GM19328 (cell line): ENCODE measurements at regions not wholly inside any gene's neighbourhood (a gene's known extent, or its start where the extent isn't known, plus 50 kb on each side); places are given as distances from the start of the nearest gene placed in this dataset.

Source experiments
- ATAC-seq: cut with Tn5 transposase; IDR thresholded peaks from one replicate; pipeline ENCODE4 v1.9.1; 2021; ENCODE audit warnings: mild to moderate bottlenecking, moderate library complexity; ENCODE audit not compliant: unreplicated experiment

- ATAC-seq: no peak
These were observed 168.4 kb downstream of the ZFP36L2 start for GRCh38 chr2:43057742-43058725.

GRCh38 chr2:43057026-43057741 lies 169.2 kb downstream of the ZFP36L2 start:
- no peak for ATAC-seq

- no peak for ATAC-seq
These were observed 170.4 kb downstream of the ZFP36L2 start for GRCh38 chr2:43055985-43056384.

DNA sequence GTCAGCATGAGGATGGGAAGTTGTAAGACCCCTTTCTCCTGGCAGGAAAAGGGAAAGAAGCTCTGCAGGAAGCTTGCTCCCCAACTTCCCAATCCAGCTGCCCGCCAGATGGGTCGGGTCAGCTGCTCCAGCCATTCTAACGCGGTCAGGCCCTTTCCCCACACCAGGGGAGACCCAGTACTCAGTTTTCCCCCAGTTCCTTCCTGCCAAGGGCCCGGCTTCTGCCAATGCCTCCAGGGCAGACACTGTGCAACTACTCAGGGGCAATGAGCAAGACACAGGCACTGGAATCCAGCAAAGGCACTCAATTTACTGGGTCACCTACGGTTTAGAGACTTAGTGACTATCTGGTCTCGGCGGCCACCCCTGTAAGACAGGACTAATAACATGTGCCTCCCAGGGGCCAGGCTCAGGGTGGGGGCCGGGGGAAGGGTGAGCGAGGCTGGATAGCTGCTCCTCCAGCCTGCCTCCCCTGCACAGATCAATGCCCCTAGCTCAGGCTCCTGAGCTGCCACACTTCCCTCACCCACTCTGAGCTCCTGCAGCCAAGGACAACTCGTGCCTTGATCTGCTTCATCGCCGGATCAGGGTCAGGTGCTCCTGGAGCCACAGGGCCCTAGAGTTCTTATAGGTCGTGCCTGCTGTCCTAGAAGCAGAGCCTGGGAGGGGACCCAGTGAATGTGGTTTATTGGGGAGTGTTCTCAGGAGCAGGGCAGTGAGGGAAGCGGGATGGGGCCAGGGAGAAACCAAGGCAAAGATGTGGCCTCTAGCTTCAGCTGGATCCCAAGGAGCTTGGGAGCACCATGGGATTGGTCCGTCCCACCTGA lies 171.1 kb downstream of the ZFP36L2 start:
- no peak for ATAC-seq

GRCh38 chr2:43054367-43054766 lies 172.0 kb downstream of the ZFP36L2 start:
- no peak for ATAC-seq

DNA sequence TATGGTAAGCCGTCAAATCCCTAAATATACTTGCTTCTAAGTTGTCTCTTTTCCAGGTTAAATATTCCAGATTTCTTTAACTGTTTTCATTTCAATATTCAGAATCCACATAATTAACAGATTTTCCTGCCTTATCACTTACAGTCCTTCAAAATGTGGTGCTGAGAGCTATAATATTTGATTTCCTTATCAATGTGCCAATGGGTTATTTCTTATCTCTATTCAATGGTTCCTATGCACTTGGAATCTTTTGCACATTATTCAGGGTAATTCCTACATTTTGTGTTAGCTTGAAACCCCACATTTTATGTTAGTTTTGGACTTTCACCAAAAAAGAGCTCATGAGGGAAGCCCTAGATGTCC lies 173.5 kb downstream of the ZFP36L2 start:
- ATAC-seq: no peak

DNA sequence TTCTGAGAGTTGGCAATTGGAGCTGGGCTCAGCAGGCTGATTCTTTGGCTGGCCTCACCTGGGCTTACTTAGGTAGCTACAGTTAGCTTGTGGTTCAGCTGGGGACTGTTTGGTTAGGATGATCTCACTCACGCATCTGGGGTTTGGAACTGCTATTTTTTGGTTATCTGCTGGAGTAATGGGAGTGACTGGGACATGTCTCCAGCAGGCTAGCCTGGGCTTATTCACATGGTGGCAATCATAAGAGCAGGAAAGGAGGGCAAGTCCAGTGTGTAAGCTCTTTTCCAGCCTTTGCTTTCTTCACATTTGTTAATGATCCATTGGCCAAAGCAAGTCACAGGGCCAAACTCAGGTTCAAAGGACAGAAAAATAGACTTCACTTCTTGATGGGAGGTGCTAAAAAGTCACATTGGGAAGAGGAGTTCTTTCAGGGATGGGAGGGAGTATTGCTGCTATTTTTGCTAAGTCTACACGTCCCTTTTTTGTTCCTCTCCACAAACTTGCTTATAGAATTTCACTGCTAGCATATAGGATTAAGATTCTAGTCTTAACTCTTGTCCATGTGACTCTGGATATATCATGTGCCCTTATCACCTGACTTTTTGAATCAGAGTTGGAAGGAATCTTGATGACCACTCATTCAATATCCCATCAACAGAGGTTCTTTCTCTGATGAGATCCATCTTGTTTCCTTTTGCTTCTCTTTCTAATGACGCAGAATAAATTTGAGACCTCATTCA lies 174.0 kb downstream of the ZFP36L2 start:
- no peak for ATAC-seq

DNA sequence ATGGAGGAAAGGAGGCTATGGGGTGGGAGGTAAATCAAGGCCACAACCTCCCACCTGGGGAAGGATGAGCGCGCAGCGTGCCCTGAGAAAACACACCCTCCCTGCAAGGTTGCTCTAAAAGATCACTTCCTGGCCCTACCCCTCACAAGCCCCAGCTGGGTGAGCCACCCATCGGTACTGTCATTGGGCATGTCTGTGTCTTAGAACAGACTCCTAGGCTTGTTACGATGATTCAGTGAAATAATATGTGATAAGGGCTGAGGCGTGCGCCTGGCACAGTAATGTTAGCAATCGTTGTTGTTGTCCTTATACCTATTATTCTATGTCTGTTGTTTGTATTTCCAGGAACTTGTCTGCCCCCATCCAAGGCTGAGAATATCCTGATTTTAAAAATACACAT lies 175.1 kb downstream of the ZFP36L2 start:
- no peak for ATAC-seq

DNA sequence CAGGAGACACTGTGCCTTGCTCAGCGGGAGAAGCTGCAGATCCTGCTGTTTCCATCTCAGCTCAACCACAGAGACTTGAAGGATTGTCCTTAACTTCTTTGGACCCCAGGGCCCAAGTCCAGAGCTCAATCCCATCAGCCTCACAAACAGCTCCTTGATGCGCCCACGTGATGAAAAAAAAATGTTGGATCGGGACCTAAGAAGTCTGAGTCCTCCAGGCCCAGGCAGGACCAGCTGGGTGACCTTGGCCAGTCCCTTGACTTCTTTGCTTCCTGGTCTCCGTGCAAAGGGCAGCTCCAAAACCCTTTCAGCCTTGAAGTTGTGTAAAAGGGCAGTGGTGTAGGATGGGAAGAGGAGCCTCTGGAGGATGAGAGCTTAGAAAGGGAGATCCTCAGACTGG lies 175.5 kb downstream of the ZFP36L2 start:
- ATAC-seq: no peak

DNA sequence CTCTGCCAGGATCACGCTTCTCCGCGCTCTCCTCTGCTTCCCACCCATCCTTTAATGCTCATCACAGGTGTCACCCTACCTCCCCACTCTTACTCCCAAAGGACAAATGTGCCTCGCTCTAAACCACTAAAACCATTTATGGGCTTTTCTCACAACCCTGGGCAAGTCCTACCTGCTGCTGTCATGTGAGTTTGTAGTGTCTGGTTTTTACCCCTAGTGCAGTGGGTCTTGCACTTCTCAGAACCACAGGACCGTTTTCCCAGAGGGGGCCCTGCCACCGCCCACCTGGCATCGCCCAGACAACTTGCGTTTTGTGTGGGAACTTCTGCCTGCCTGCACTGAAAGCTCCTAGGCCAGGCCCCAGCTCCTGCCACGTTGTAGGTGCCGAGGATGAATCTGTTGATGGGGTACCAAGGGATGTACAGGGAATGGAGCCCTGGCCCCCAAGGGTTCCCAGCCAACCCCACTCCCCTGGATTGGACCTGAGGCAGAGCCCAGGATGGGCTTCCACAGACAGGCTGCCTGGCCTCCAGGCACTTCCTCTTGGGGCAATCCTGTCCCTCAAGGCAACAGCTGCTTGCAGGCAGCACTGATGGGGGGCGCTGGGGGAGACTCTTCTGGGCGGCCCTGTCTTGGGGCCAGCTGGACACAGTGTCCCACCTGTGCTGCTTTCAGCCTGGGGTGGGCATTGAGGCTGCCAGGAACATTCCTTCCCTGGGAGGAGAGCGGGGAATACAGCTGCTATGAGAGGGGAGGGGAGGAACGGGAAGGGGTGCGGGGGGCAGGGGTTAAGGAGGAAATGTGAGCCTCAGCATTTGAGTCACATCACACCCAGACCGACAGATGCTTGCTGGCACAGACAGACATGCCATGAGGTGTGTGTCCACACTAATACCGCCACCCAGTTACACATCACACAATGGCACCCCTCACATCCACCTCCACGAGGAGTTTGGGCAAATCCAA lies 176.3 kb downstream of the ZFP36L2 start:
- no peak for ATAC-seq

- ATAC-seq: no peak
These were observed 179.1 kb downstream of the ZFP36L2 start for GRCh38 chr2:43047187-43047780.

DNA sequence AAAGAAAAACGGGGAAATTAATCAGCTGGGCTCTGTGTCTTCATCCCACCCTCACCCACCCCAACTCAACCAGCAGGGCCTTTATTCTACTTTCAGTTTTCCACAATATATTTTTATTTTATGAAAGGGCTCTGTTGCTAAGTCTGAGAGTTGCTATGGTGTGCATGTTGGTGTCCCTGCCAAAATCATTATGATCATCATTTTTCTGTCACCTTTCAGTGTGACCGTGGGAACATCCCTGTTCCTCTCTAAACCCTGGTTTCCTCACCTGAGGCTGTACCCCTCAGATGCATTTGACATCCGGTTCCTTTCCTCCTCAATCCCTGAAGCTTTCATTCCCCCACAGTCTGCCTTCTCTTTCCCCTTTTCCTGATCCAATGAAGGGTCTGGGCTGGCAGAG lies 180.5 kb downstream of the ZFP36L2 start:
- ATAC-seq: no peak

DNA sequence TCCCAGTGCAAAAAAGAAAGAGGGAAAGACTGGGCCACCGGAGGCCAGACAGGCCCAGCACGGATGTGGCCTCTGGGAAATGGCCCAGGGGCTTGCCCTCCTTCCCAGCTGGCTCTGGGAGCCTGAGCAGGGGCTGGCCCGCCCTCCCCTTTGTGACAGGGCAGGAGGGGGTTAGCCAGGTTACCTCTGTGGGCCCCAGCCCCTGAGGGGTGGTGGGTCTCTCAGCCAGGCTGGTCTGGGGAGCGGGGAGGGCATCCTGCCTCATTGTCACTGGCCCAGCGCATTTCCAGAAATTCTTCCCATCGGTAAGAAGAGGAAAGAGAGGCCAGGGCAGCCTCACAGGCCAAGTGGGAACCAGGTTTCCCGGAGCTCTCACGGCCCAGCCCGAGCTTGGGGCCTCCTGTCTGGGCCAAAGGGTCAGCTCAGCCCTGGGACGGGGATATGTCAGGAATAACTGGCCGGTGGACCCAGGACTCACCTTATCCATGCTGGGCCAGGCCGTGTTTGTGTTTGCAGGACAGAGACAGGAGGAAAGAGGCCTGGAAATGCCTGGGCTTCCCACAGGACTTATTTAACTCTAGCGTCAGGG lies 182.2 kb downstream of the ZFP36L2 start:
- ATAC-seq: no peak

DNA sequence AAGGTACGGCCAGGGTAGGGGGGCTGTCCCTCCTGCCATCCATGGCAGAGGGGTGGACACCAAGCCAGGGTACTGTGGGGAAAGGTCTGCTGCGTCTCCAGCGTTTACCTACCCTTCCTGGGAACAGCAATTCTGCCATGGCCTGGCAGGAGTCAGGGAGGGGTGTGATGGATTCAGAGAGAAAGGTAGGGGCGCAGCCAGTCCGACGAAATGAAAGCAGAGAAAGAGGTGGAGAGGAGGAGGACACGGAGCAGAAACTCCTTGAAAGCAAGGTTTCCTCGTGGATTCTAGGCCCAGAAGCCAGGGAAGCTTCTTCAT lies 182.9 kb downstream of the ZFP36L2 start:
- no peak for ATAC-seq

DNA sequence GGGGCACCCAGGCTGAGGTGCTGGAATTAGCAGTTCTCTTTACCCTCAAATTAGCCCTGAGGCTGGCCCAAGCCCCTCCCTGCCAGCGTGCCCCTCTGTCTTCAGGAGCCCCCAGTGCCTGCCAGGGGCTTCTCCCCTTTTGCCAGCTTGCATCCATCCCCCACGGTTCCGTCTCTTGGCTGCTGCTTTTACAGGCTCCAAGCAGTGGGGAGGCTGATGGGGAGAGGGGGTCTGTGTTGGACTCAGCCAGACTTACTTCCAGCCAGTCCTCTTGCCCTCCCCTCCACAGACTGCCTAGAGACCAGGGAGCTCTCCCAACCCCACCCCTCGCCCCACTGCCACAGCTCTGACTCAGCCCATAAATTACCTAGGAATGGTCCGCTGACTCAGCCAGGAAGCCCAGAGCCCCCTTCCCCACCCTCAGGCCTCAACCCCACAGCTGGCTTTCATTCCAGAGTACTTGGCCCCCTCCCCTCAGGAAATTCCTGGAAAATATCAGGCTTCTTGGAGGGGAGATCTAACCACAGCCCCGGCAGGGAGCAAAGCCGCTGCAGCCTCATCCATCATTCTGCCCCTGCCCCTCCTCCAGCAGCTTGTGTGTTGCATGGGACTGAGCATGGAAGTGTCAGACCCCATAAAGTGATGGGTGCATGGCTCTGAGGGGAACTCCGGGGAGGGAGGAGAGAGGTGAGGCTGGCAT lies 184.6 kb downstream of the ZFP36L2 start:
- ATAC-seq: no peak

DNA sequence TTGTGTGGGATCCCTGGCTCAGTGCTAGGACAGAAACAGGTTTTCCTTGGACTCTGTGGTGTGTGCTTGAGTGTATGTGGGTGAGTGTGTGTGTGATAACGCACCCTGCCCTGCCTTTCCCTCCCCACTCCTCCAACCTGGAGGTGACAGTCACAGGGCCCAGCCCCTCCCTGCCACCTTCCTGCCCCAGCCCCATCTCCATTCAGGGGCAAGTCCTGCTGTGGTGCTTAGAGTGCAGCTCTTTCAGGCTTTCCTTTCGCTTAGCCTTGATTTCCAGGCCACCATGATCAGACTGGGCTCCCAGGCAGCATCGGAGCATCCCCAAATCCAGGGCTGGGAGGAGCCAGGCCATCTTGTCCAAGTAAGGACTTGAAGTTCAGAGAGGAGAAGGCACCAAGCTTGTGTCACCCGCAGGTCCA lies 185.2 kb downstream of the ZFP36L2 start:
- no peak for ATAC-seq

DNA sequence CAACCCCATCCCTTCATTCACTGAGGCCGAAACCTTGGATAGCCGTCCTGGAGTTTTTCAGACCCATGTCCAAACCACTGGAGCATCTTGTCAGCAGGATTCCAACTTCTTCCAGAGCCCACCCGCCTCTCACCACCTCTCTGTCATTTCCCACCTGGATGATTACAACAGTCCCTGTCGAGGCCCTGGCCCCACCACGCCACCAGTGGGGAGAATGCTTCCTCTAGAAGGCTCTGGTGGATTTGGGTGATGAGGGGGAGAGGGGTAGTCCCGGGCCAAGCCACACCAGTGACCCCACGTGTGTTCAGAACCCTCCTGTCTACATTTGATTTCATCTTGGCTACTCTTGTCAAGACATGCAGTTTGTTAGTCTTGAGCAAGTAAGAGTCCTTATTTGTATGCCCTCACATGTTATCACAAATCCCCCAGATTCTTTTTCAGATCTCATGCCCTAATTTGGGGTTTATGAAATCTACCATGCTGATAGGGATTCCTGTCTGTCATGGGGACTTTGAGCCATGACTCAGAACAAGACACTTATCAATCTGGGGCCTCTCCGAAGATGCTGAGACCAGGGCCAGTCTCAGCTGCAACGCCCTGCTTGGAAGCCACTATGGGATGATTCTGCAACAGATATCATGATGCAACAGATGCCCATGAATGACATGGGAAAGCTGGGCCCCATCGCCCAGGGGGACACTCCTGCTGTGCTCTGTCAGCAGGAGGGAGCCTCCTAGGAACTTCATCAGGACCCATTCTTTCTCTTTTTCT lies 186.1 kb downstream of the ZFP36L2 start:
- no peak for ATAC-seq
